DND-41 (cell line): ENCODE measurements at regions not wholly inside any gene's neighbourhood (a gene's known extent, or its start where the extent isn't known, plus 50 kb on each side); places are given as distances from the start of the nearest gene placed in this dataset.

Experiments used
- ATAC-seq: fragments of 200-7000 bp; cut with Tn5 transposase; 3 replicates; pipeline ENCODE4 v1.9.1; 2021; ENCODE audit warnings: low read depth; ENCODE audit not compliant: insufficient read depth
- DNase-seq: peaks from one replicate; pipeline ENCODE4 v3.0.0-alpha.2; 2020
- H2AFZ ChIP-seq: 2 replicates; pipeline ENCODE4 v1.6.0; 2012; ENCODE audit warnings: low read depth, low read length
- H3K27ac ChIP-seq: 2 replicates; pipeline ENCODE4 v1.5.1; 2012; ENCODE audit warnings: low read length, inconsistent platforms
- H3K27me3 ChIP-seq: fragments of 200-600 bp; sonication (generic); 2 replicates; pipeline ENCODE4 v1.6.0; 2012; ENCODE audit warnings: low read length, mild to moderate bottlenecking, inconsistent platforms; ENCODE audit not compliant: insufficient read depth, poor library complexity
- H3K36me3 ChIP-seq: 2 replicates; pipeline ENCODE4 v1.5.1; 2012; ENCODE audit warnings: low read length, inconsistent platforms; ENCODE audit not compliant: insufficient read depth
- H3K4me1 ChIP-seq: 2 replicates; pipeline ENCODE4 v1.5.1; 2012; ENCODE audit warnings: mild to moderate bottlenecking, low read length; ENCODE audit not compliant: insufficient read depth
- H3K4me2 ChIP-seq: 2 replicates; pipeline ENCODE4 v1.6.0; 2012; ENCODE audit warnings: mild to moderate bottlenecking, moderate library complexity, low read length, inconsistent platforms; ENCODE audit not compliant: insufficient read depth
- H3K4me3 ChIP-seq, 2 experiments: fragments of 200-600 bp in 1 of 2; shearing (Covaris generic) in 1 of 2; 2 replicates each; pipeline ENCODE4 v1.5.1; 2012 to 2016; ENCODE audit warnings: inconsistent platforms in 2 of 2, low read length in 2 of 2, mild to moderate bottlenecking in 2 of 2, low read depth in 1 of 2, moderate library complexity in 1 of 2
- H3K79me2 ChIP-seq: 2 replicates; pipeline ENCODE4 v1.6.0; 2012; ENCODE audit warnings: low read length, inconsistent platforms; ENCODE audit not compliant: insufficient read depth
- H3K9ac ChIP-seq: 2 replicates; pipeline ENCODE4 v1.6.0; 2012; ENCODE audit warnings: low read depth, mild to moderate bottlenecking, inconsistent platforms, low read length, moderate library complexity
- H3K9me3 ChIP-seq: 2 replicates; pipeline ENCODE4 v1.5.1; 2012; ENCODE audit warnings: low read length, moderate library complexity, mild to moderate bottlenecking, inconsistent platforms; ENCODE audit not compliant: insufficient read depth, severe bottlenecking
- H4K20me1 ChIP-seq: 2 replicates; pipeline ENCODE4 v1.6.0; 2012; ENCODE audit warnings: low read length; ENCODE audit not compliant: insufficient read depth
- CTCF ChIP-seq: IDR thresholded peaks from 2 replicates; pipeline ENCODE4 v1.5.1; 2012; ENCODE audit warnings: borderline replicate concordance, low read length, moderate library complexity, mild to moderate bottlenecking; ENCODE audit not compliant: poor library complexity, severe bottlenecking; ENCODE audit errors: extremely low read depth
- EZH2 ChIP-seq: IDR thresholded peaks from 3 replicates; pipeline ENCODE4 v1.6.1; 2012; ENCODE audit warnings: borderline replicate concordance, low read depth, mild to moderate bottlenecking, moderate library complexity, low read length, inconsistent platforms; ENCODE audit not compliant: severe bottlenecking

- Histone ChIP-seq H3K4me1 (no peaks in the 10 kb centered on the region), H3K4me2 (no peak overlapping the region), H3K36me3 (no peaks in the 10 kb centered on the region), H3K27me3 (peaks cover 21% of the 10 kb centered on the region), H3K9me3 (no peaks in the 10 kb centered on the region), H3K79me2 (no peaks in the 10 kb centered on the region), H3K4me3 (no peak overlapping the region), H3K9ac (no peak overlapping the region), H2AFZ (no peak overlapping the region), H4K20me1 (no peaks in the 10 kb centered on the region), H3K27ac (no peak overlapping the region)
- TF ChIP-seq EZH2 (no peak), CTCF (no peak)
- DNase-seq (no peak), ATAC-seq (no peak)
These were observed 371.0 kb upstream of the CHD6 start for GRCh38 chr20:41989039-41989679.

- H4K20me1 ChIP-seq, result no peaks in the 10 kb centered on the region
- no peak for DNase-seq
- ATAC-seq, result no peak
- H3K4me3 ChIP-seq, result no peak overlapping the region
- H3K9me3 ChIP-seq, result no peaks in the 10 kb centered on the region
- TF ChIP-seq EZH2 (no peak), CTCF (no peak)
- no peaks in the 10 kb centered on the region for H3K79me2 ChIP-seq
- peaks cover 3% of the 10 kb centered on the region for H3K27me3 ChIP-seq
- no peak overlapping the region for H2AFZ ChIP-seq
- no peaks in the 10 kb centered on the region for H3K4me1 ChIP-seq
- H3K9ac ChIP-seq, result no peak overlapping the region
- H3K27ac ChIP-seq, result no peak overlapping the region
- no peak overlapping the region for H3K4me2 ChIP-seq
- no peaks in the 10 kb centered on the region for H3K36me3 ChIP-seq
These were observed 365.9 kb upstream of the CHD6 start for GRCh38 chr20:41984031-41984430.

- DNase-seq, result no peak
- H3K79me2 ChIP-seq, result no peaks in the 10 kb centered on the region
These were observed 365.0 kb upstream of the CHD6 start for GRCh38 chr20:41983159-41983558.

More at GRCh38 chr20:41983159-41983558, 365.0 kb upstream of the CHD6 start:
- no peak overlapping the region for H3K27ac ChIP-seq
- H3K27me3 ChIP-seq, result peaks cover 3% of the 10 kb centered on the region
- ATAC-seq, result no peak
- TF ChIP-seq EZH2 (no peak), CTCF (no peak)
- no peak overlapping the region for H2AFZ ChIP-seq
- H3K4me2 ChIP-seq, result no peak overlapping the region
- no peak overlapping the region for H3K4me3 ChIP-seq
- no peak overlapping the region for H3K9ac ChIP-seq
- no peaks in the 10 kb centered on the region for H3K36me3 ChIP-seq
- H3K9me3 ChIP-seq, result no peaks in the 10 kb centered on the region
- H4K20me1 ChIP-seq, result no peaks in the 10 kb centered on the region
- H3K4me1 ChIP-seq, result no peaks in the 10 kb centered on the region
